HUDEP-2 (cell line): ENCODE measurements at regions not wholly inside any gene's neighbourhood (a gene's known extent, or its start where the extent isn't known, plus 50 kb on each side); places are given as distances from the start of the nearest gene placed in this dataset.

Experiments used
- DNase-seq, 76 experiments: peaks; one replicate each; lab custom pipeline; 2025; ENCODE audit not compliant: unreplicated experiment in 76 of 76; lab: John Stamatoyannopoulos, UW

- peak in 19 of 76 experiments; percentile 8 to 52 (median 30) for DNase-seq
Observed at GRCh38 chr2:42928161-42928691, 135.8 kb upstream of the HAAO start.

- DNase-seq: peak in 75 of 76 experiments; percentile 50 to 97 (median 88)
Observed at GRCh38 chr2:42927334-42928160, 135.2 kb upstream of the HAAO start.

GRCh38 chr2:42926434-42927333, 134.3 kb upstream of the HAAO start:
- DNase-seq: peak in 22 of 76 experiments; percentile 3 to 79 (median 54)

- DNase-seq: peak in 3 of 76 experiments; percentile 25 to 63 (median 47)
Observed at GRCh38 chr2:42925742-42926433, 133.5 kb upstream of the HAAO start.

GRCh38 chr2:42924418-42924886, 132.1 kb upstream of the HAAO start:
- peak in 1 of 76 experiments; percentile 40 for DNase-seq

- no peak for DNase-seq
Observed at GRCh38 chr2:42923580-42924417, 131.4 kb upstream of the HAAO start.

- peak in 1 of 76 experiments; percentile 19 for DNase-seq
Observed at GRCh38 chr2:42922790-42923579, 130.6 kb upstream of the HAAO start.

GRCh38 chr2:42922293-42922692, 129.9 kb upstream of the HAAO start:
- no peak for DNase-seq

- no peak for DNase-seq
Observed at GRCh38 chr2:42921721-42922120, 129.3 kb upstream of the HAAO start.

- DNase-seq: peak in 3 of 76 experiments; percentile 3 to 14 (median 8)
Observed at GRCh38 chr2:42921147-42921520, 128.8 kb upstream of the HAAO start.

GRCh38 chr2:42920446-42921146, 128.2 kb upstream of the HAAO start:
- DNase-seq: no peak

GRCh38 chr2:42918671-42919318, 126.4 kb upstream of the HAAO start:
- no peak for DNase-seq

- DNase-seq: peak in 8 of 76 experiments; percentile 10 to 52 (median 26)
Observed at GRCh38 chr2:42918041-42918440, 125.7 kb upstream of the HAAO start.

- DNase-seq: peak in 1 of 76 experiments; percentile 15
Observed at GRCh38 chr2:42917425-42917927, 125.1 kb upstream of the HAAO start.

- no peak for DNase-seq
Observed at GRCh38 chr2:42916324-42916723, 123.9 kb upstream of the HAAO start.

GRCh38 chr2:42914860-42915259, 122.5 kb upstream of the HAAO start:
- DNase-seq: no peak

GRCh38 chr2:42914314-42914713, 121.9 kb upstream of the HAAO start:
- no peak for DNase-seq
